ENCODE measurements at regions not wholly inside any gene's neighbourhood (a gene's known extent, or its start where the extent isn't known, plus 50 kb on each side); places are given as distances from the start of the nearest gene placed in this dataset.
"Not testable (repeated sequence)": the region's sequence is repeated elsewhere in the genome, so short reads cannot be mapped to it uniquely, and the experiment has no call there.

GRCh38 chr12:46484396-46485061, 112.0 kb upstream of the SLC38A2 start:
- DNase-seq = no peak

GRCh38 chr12:46483572-46484395, 111.2 kb upstream of the SLC38A2 start:
- DNase-seq = no peak

- no peak for DNase-seq
Measured at GRCh38 chr12:46480724-46481123, 108.2 kb upstream of the SLC38A2 start.

- no peak for DNase-seq
Measured at GRCh38 chr12:46480316-46480715, 107.7 kb upstream of the SLC38A2 start.

GRCh38 chr12:46478123-46478522, 105.5 kb upstream of the SLC38A2 start:
- DNase-seq = no peak

- no peak for DNase-seq
Measured at GRCh38 chr12:46477541-46477940, 105.0 kb upstream of the SLC38A2 start.

- DNase-seq = no peak
Measured at GRCh38 chr12:46475972-46476645, 103.5 kb upstream of the SLC38A2 start.

- not testable (repeated sequence) for DNase-seq
Measured at GRCh38 chr12:46474385-46474784, 101.8 kb upstream of the SLC38A2 start.

- DNase-seq = no peak
Measured at GRCh38 chr12:46473634-46474329, 101.2 kb upstream of the SLC38A2 start.

- DNase-seq = no peak
Measured at GRCh38 chr12:46472893-46473633, 100.5 kb upstream of the SLC38A2 start.

- DNase-seq = no peak
Measured at GRCh38 chr12:46472144-46472705, 99.7 kb upstream of the SLC38A2 start.

- no peak for DNase-seq
Measured at GRCh38 chr12:46471404-46471803, 98.8 kb upstream of the SLC38A2 start.

GRCh38 chr12:46470975-46471374, 98.4 kb upstream of the SLC38A2 start:
- no peak for DNase-seq

GRCh38 chr12:46470036-46470627, 97.6 kb upstream of the SLC38A2 start:
- DNase-seq = no peak

- DNase-seq = no peak
Measured at GRCh38 chr12:46468813-46469212, 96.2 kb upstream of the SLC38A2 start.

GRCh38 chr12:46468160-46468559, 95.6 kb upstream of the SLC38A2 start:
- DNase-seq = no peak

GRCh38 chr12:46465307-46465706, 92.7 kb upstream of the SLC38A2 start:
- DNase-seq = no peak

GRCh38 chr12:46464863-46465262, 92.3 kb upstream of the SLC38A2 start:
- DNase-seq = no peak

- DNase-seq = no peak
Measured at GRCh38 chr12:46462641-46463355, 90.2 kb upstream of the SLC38A2 start.

- no peak for DNase-seq
Measured at GRCh38 chr12:46461907-46462640, 89.5 kb upstream of the SLC38A2 start.
